ENCODE measurements at regions not wholly inside any gene's neighbourhood (a gene's known extent, or its start where the extent isn't known, plus 50 kb on each side); places are given as distances from the start of the nearest gene placed in this dataset.

DNA sequence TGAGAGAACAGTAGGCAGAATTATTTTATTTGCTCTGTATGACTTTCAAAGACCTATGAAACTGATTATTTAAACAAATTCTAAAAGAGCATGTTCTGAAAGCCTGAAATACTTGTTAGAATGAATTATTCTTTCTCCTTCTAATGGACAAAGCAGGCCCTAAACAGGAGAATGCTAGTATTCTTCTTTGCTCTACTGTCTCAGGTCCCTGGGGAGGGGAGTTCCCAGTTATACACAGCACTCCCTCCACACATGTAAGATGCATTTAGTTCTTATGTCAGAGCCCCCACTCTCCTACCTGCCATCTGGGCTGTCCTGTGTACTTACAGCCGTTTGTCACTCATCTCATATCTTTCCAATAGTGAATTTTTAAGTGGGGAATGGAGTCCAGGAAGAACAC is 633.5 kb upstream of the ANKRD30A start:
- Mint-ChIP-seq H3K9me3 (no peaks in the 10 kb centered on the region), H3K27me3 (no peaks in the 10 kb centered on the region), H3K27ac (no peak overlapping the region), H3K4me3 (no peak overlapping the region), H3K36me3 (no peaks in the 10 kb centered on the region), H3K4me1 (ENCODE audit: unreplicated experiment) (peaks cover 18% of the 10 kb centered on the region)
- TF ChIP-seq, protein P1, sequence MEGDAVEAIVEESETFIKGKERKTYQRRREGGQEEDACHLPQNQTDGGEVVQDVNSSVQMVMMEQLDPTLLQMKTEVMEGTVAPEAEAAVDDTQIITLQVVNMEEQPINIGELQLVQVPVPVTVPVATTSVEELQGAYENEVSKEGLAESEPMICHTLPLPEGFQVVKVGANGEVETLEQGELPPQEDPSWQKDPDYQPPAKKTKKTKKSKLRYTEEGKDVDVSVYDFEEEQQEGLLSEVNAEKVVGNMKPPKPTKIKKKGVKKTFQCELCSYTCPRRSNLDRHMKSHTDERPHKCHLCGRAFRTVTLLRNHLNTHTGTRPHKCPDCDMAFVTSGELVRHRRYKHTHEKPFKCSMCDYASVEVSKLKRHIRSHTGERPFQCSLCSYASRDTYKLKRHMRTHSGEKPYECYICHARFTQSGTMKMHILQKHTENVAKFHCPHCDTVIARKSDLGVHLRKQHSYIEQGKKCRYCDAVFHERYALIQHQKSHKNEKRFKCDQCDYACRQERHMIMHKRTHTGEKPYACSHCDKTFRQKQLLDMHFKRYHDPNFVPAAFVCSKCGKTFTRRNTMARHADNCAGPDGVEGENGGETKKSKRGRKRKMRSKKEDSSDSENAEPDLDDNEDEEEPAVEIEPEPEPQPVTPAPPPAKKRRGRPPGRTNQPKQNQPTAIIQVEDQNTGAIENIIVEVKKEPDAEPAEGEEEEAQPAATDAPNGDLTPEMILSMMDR (conservative IDR thresholded peaks at IDR 0.05), result no peak
- DNase-seq (ENCODE audit: extremely low spot score, unreplicated experiment), result no peak

DNA sequence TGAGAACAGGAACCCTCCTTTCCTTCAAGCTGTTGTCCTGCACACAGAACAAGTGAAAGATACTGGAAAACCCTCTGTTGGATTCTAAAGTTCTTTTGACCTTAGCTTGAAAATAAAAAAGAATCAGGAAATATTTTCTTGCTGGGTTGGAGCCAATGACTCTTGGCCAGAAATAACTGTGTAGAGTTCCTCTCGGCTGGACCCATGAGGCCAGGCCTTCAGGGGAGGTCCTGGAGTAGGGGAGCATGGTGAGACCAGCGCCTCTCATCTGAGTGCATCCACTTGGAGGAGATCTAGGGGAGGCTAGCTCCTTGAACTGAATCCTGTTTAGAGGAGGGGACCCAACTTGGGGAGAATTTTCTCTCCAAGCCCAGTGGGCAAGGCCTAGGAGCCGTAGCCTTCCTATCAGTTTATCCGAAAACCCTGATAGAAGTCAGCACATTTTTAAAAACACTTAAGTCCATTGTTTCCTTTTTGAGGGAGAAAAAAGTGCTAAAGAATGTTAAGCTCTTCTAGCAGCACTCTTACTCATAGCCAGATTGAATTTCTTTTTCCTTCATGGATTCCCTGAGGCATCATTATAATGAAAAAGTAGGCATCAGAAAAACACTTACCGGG is 635.7 kb upstream of the ANKRD30A start:
- no peak for DNase-seq (ENCODE audit: extremely low spot score, unreplicated experiment)
- Mint-ChIP-seq H3K27me3 (no peaks in the 10 kb centered on the region), H3K36me3 (no peaks in the 10 kb centered on the region), H3K4me1 (ENCODE audit: unreplicated experiment) (peaks cover 18% of the 10 kb centered on the region), H3K4me3 (no peak overlapping the region), H3K27ac (no peak overlapping the region), H3K9me3 (no peaks in the 10 kb centered on the region)
- TF ChIP-seq, protein P1 (conservative IDR thresholded peaks at IDR 0.05), result no peak

DNA sequence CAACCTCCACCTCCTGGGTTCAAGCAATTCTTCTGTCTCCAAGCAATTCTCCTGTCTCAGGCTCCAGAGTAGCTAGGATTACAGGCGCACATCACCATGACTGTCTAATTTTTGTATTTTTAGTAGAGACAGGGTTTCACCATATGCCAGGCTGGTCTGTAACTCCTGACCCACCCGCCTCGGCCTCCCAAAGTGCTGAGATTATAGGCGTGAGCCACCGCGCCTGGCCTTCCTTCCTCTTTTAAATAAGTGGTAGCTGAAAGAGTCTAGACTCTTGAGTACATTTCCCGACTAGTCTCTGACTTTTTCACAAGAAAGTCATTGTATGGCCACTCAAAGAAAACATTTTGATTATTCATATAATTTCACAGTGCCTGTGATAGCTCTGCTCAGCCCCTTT is 636.2 kb upstream of the ANKRD30A start:
- Mint-ChIP-seq H3K27ac (no peak overlapping the region), H3K27me3 (no peaks in the 10 kb centered on the region), H3K36me3 (no peaks in the 10 kb centered on the region), H3K4me3 (no peak overlapping the region), H3K9me3 (no peaks in the 10 kb centered on the region), H3K4me1 (ENCODE audit: unreplicated experiment) (peaks cover 18% of the 10 kb centered on the region)
- TF ChIP-seq, protein P1 (conservative IDR thresholded peaks at IDR 0.05), result no peak
- DNase-seq (ENCODE audit: extremely low spot score, unreplicated experiment), result no peak

DNA sequence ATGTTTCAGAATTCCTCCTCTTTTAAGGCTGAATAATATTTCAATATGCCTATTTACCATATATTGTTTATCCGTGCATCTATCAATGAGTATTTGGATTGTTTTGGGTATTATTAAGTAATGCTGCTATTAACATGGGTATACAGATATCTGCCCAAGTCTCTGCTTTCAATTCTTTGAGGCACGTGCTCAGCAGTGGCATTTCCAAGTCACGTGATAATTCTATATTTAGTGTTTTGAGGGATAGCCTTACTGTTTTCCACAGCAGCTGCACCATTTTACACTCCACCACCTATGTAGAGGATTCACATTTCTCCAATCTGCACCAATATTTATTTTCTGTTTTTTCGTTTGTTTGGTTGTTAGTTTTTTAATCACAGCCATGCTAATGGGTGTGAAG is 636.8 kb upstream of the ANKRD30A start:
- Mint-ChIP-seq H3K36me3 (no peaks in the 10 kb centered on the region), H3K4me3 (no peak overlapping the region), H3K9me3 (no peaks in the 10 kb centered on the region), H3K27me3 (no peaks in the 10 kb centered on the region), H3K27ac (no peak overlapping the region), H3K4me1 (ENCODE audit: unreplicated experiment) (peaks cover 18% of the 10 kb centered on the region)
- no peak for DNase-seq (ENCODE audit: extremely low spot score, unreplicated experiment)
- TF ChIP-seq, protein P1 (conservative IDR thresholded peaks at IDR 0.05), result no peak

DNA sequence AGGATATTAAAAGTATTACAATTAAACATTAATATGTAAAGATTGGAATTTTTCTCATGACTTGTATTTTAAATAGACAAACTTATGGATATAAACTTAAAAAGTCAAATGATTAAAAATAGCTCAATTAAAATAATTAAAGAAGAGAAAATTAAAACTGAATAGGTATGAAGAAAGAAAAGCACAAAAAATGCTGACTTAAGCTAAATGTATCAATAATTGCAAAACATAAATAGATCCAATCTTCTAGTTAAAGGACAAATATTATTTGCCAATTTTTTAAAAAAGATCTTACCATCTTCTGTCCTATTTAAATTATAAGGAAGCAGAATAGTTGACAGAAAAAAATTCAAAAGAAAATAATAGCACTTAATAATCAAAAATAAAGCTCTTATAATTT is 646.3 kb upstream of the ANKRD30A start:
- H3K27ac Mint-ChIP-seq, result no peak overlapping the region
- H3K4me1 Mint-ChIP-seq (ENCODE audit: unreplicated experiment), result no peaks in the 10 kb centered on the region
- DNase-seq (ENCODE audit: extremely low spot score, unreplicated experiment), result no peak
- no peak overlapping the region for H3K4me3 Mint-ChIP-seq
- no peaks in the 10 kb centered on the region for H3K36me3 Mint-ChIP-seq
- H3K27me3 Mint-ChIP-seq, result no peaks in the 10 kb centered on the region
- H3K9me3 Mint-ChIP-seq, result no peaks in the 10 kb centered on the region
- TF ChIP-seq, protein P1 (conservative IDR thresholded peaks at IDR 0.05), result no peak

DNA sequence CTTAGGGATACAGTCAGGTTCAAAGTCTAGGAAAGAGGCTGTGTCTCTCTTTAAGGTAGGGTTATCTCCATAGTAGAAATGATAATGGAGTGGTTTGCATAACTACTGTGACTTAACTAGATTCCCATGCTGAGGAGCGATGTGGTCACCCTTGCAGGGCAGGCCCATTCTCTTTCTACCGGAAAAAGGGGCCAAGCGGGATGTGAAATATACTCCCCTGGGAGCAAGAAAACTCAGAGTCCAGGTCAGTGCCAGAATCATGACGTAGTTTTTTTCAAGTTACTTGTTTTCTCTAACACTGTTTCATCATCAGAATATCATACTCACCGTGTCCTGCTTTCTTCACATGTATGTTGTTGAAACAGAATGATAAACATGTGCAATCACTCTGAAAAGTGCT is 649.0 kb upstream of the ANKRD30A start:
- H3K36me3 Mint-ChIP-seq, result no peaks in the 10 kb centered on the region
- TF ChIP-seq, protein P1 (conservative IDR thresholded peaks at IDR 0.05), result no peak

More for the DNA sequence above, 649.0 kb upstream of the ANKRD30A start:
- H3K4me1 Mint-ChIP-seq (ENCODE audit: unreplicated experiment), result no peaks in the 10 kb centered on the region
- H3K4me3 Mint-ChIP-seq, result no peak overlapping the region
- H3K27ac Mint-ChIP-seq, result no peak overlapping the region
- H3K27me3 Mint-ChIP-seq, result no peaks in the 10 kb centered on the region
- no peak for DNase-seq (ENCODE audit: extremely low spot score, unreplicated experiment)
- no peaks in the 10 kb centered on the region for H3K9me3 Mint-ChIP-seq

All from type B pancreatic cell (in vitro differentiated cells).